Upper lobe of left lung (tissue), 4 donors: ENCODE measurements at regions not wholly inside any gene's neighbourhood (a gene's known extent, or its start where the extent isn't known, plus 50 kb on each side); places are given as distances from the start of the nearest gene placed in this dataset.

Source experiments
- CTCF ChIP-seq, 6 experiments: fragments of 450-650 bp in 4 of 6; fragments of 200-600 bp in 2 of 6; sonication (generic) in 2 of 6; IDR thresholded peaks; one replicate each; pipeline ENCODE4 v1.5.1; 2016 to 2019; ENCODE audit warnings: antibody characterized with exemption in 6 of 6
- EP300 ChIP-seq, 4 donors: sonication (generic); formaldehyde crosslinking; IDR thresholded peaks; one replicate each; pipeline ENCODE4 v1.5.1; 2017; ENCODE audit warnings: antibody characterized with exemption in 4 of 4, control low read depth in 2 of 4
- POLR2A ChIP-seq, 4 donors: fragments of 450-650 bp; IDR thresholded peaks; one replicate each; pipeline ENCODE4 v1.5.1; 2016 to 2017; ENCODE audit warnings: antibody characterized with exemption in 4 of 4, mild to moderate bottlenecking in 2 of 4
- POLR2AphosphoS5 ChIP-seq, 2 donors: sonication (generic); formaldehyde crosslinking; IDR thresholded peaks; one replicate each; pipeline ENCODE4 v1.5.1; 2017; ENCODE audit warnings: antibody characterized with exemption in 2 of 2

GRCh38 chr7:89773611-89774010 lies 380.7 kb upstream of the STEAP1 start:
- no peak for TF ChIP-seq POLR2A (IDR thresholded peaks at IDR 0.05)
- no peak for TF ChIP-seq CTCF (IDR thresholded peaks at IDR 0.05)
- no peak for TF ChIP-seq EP300 (IDR thresholded peaks at IDR 0.05)
- no peak for TF ChIP-seq POLR2AphosphoS5 (IDR thresholded peaks at IDR 0.05)
